Ovary (tissue), 7 donors: ENCODE measurements at regions not wholly inside any gene's neighbourhood (a gene's known extent, or its start where the extent isn't known, plus 50 kb on each side); places are given as distances from the start of the nearest gene placed in this dataset.

Experiments
- DNase-seq, 5 donors: peaks; one replicate each; pipeline ENCODE4 v3.0.0-alpha.2; 2019 to 2020
- H3K27ac ChIP-seq, 2 donors: fragments of 200-600 bp; one replicate each; pipeline versions ENCODE4 v1.5.1 to v1.8.0; 2019 to 2022
- H3K27me3 ChIP-seq: fragments of 200-600 bp; one replicate; pipeline ENCODE4 v1.8.0; 2022
- H3K36me3 ChIP-seq: fragments of 200-600 bp; sonication (generic); one replicate; pipeline ENCODE4 v1.5.1; 2019
- H3K4me1 ChIP-seq: one replicate; pipeline ENCODE4 v1.8.1; 2013; ENCODE audit warnings: mild to moderate bottlenecking, moderate library complexity; ENCODE audit not compliant: insufficient read depth
- H3K4me3 ChIP-seq: fragments of 200-600 bp; sonication (generic); one replicate; pipeline ENCODE4 v1.5.1; 2017
- H3K9me3 ChIP-seq, 2 donors: fragments of 200-600 bp in 1 of 2; sonication (generic) in 1 of 2; one replicate each; pipeline versions ENCODE4 v1.5.1 to v1.8.1; 2013 to 2019; ENCODE audit warnings: mild to moderate bottlenecking in 1 of 2, moderate library complexity in 1 of 2
- EP300 ChIP-seq: sonication (generic); formaldehyde crosslinking; IDR thresholded peaks from one replicate; pipeline ENCODE4 v1.6.1; 2017; ENCODE audit warnings: antibody characterized with exemption
- POLR2A ChIP-seq: fragments of 450-650 bp; IDR thresholded peaks from one replicate; pipeline ENCODE4 v1.6.1; 2017; ENCODE audit warnings: antibody characterized with exemption, mild to moderate bottlenecking, moderate library complexity
- WGBS, 3 donors: extraction: QIAGEN DNeasy Blood & Tissue Kit in 1 of 3; methylation state at CpG; one replicate each; pipeline versions ENCODE4 v1.1.5 to v1.1.7; 2013 to 2017; 5-methylcytosine and 5-hydroxymethylcytosine counted together
- intact Hi-C, 4 donors: fragments of 100-400 bp; cut with DNase I; formaldehyde crosslinking; loops; one replicate each; pipeline versions ENCODE4 v1.11.0 to v1.15.1; 2022 to 2023
- TF ChIP-seq, protein P1 (sequence below), 3 donors: fragments of 450-650 bp in 2 of 3; fragments of 200-600 bp in 1 of 3; IDR thresholded peaks; one replicate each; pipeline versions ENCODE4 v1.5.1 to v1.8.0; 2016 to 2022; ENCODE audit warnings: antibody characterized with exemption in 3 of 3, mild to moderate bottlenecking in 1 of 3
- donor health status: DM: no; HTN: no; CAD: no; lungs with moderate emphysema.
- donor health status: DM: no; HTN: no; CAD: no.
- donor health status: Bipolar disorder and iron deficiency.
- donor health status: DM: no; HTN: no; CAD: no.
- donor health status: DM: yes; HTN: yes; CAD: no.

DNA sequence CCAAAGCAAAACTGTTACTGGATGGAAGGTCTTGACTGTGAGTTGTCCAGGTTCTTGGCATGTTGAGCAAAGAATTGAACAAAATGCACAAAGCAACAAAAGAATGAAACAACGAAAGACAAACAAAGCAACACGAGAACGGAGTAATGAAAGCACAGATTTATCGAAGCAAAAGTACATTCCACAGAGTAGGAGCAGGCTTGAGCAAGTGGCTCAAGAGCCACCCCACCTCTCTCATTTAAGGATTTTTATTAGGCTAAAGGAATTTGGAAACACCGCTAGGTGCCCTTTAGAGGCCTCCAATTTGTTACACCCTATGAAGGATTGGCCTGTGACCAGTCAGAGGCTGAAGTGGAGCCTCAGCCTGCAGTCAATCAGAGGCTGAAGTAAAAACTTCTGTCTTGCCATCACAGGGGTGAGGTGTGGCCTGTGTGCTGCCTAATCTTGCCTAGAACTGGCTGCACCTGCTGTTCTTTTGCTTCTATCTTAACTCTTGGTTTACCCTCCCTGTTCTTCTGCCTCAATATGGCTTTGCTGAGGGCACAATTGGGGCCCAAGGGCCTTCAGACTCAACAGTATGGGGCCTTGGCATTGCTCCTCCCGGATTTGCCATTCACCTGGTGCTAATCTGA, 59.4 kb upstream of the FTH1 start:
- Histone ChIP-seq H3K9me3 (no peaks in the 10 kb centered on the region), H3K4me1 (no peaks in the 10 kb centered on the region), H3K27me3 (no peaks in the 10 kb centered on the region), H3K4me3 (no peak overlapping the region), H3K27ac (no peak overlapping the region), H3K36me3 (no peaks in the 10 kb centered on the region)
- 95 to 97% (median 95%) methylated on average over 6 of the region's 6 CpGs for WGBS, 3 donors
- DNase-seq = no peak
- intact Hi-C loops = no loop called here
- TF ChIP-seq POLR2A (no peak), EP300 (no peak)
- TF ChIP-seq, protein P1, sequence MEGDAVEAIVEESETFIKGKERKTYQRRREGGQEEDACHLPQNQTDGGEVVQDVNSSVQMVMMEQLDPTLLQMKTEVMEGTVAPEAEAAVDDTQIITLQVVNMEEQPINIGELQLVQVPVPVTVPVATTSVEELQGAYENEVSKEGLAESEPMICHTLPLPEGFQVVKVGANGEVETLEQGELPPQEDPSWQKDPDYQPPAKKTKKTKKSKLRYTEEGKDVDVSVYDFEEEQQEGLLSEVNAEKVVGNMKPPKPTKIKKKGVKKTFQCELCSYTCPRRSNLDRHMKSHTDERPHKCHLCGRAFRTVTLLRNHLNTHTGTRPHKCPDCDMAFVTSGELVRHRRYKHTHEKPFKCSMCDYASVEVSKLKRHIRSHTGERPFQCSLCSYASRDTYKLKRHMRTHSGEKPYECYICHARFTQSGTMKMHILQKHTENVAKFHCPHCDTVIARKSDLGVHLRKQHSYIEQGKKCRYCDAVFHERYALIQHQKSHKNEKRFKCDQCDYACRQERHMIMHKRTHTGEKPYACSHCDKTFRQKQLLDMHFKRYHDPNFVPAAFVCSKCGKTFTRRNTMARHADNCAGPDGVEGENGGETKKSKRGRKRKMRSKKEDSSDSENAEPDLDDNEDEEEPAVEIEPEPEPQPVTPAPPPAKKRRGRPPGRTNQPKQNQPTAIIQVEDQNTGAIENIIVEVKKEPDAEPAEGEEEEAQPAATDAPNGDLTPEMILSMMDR (IDR thresholded peaks at IDR 0.05) = no peak

DNA sequence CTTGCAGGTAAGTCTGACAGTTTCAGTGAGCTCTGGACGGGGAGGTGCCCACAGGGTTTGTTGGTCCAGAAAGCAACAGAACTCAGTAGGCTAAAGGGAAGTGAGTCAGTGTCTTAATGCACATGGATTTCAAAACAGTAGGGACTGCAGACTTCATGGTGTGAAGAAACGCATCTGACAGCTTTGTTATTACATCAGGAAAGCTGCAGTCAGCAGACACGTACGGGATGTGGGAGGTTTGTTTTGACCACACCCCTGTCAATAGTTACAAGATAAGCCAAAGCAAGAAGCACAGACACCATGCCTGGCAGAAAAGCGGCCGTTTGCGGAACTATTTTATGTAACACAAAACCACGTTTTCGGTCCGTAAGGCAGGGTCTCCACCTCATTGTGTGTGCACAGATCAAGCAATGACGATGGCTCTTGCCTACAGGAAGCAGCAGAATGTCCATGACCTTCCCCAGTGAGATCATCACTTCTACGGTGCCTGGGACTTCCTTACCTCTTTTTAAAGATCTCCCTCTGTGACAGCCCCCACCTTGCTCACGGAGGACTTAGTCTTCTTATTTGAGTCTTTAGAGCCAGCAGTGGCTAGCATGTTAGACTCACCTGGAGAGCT, 58.2 kb upstream of the FTH1 start:
- TF ChIP-seq, protein P1 (IDR thresholded peaks at IDR 0.05) = no peak
- TF ChIP-seq POLR2A = no peak
- peak; percentile 52 for TF ChIP-seq EP300
- 11 to 32% (median 16%) methylated on average over 13 of the region's 13 CpGs for WGBS, 3 donors
- Histone ChIP-seq H3K36me3 (no peaks in the 10 kb centered on the region), H3K4me3 (no peak overlapping the region), H3K27me3 (no peaks in the 10 kb centered on the region), H3K4me1 (no peaks in the 10 kb centered on the region), H3K9me3 (no peaks in the 10 kb centered on the region), H3K27ac (no peak overlapping the region)
- peak in 4 of 5 donors; percentile 27 to 65 (median 28) for DNase-seq
- intact Hi-C loops = no loop called here

DNA sequence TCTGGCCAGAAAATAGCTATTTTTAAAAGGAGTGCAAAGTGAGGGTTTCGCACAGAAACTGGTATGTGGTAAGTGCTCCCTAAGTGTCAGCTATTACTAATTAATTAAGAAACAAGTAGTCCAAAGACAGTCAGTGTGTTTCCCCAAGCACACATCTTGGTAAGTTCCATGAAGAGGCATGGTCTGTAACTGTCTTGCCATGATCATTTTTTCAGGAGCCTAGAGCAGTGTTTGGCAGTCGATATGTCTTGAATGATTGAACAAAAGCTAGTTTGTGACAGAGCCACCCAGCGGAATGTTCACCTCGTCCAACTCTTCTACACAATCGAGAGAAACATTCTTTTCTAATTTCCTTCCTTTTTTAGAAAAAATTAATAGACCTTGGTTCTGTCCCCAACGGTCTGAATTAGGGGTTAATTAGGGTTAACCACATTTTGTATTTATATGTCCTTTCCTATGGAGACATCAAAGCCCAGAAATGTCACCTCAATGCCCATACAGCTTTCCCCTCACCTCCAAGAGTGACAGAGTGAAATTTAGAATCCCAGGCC, 57.6 kb upstream of the FTH1 start:
- H3K9me3 ChIP-seq = no peaks in the 10 kb centered on the region
- no peak for DNase-seq
- H3K27ac ChIP-seq = no peak overlapping the region
- no peaks in the 10 kb centered on the region for H3K36me3 ChIP-seq
- intact Hi-C loops = no loop called here
- H3K4me1 ChIP-seq = no peaks in the 10 kb centered on the region
- TF ChIP-seq, protein P1 (IDR thresholded peaks at IDR 0.05) = no peak
- TF ChIP-seq EP300 = no peak
- TF ChIP-seq POLR2A = no peak
- 64 to 72% (median 69%) methylated on average over 6 of the region's 6 CpGs for WGBS, 3 donors
- H3K27me3 ChIP-seq = no peaks in the 10 kb centered on the region
- no peak overlapping the region for H3K4me3 ChIP-seq

DNA sequence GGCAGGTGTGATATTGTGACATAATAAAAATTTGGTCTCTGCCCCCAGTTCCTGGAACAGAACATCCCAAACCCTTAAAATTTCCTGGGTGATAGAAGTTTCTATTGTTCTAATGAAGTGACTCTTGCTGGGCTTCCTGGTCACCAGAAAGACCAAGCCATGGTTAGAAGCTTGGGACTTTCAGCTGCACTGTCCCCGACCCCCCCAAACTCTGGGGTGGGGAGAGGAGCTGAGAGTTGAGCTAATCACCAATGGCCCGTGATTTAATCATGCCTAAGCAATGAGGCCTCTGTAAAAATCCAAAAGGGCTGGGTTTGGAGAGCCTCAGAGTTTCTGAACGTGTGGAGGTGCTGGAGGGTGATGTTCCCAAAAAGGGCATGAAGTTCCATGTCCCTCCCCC, 54.8 kb upstream of the FTH1 start:
- H3K27ac ChIP-seq = no peak overlapping the region
- no peaks in the 10 kb centered on the region for H3K4me1 ChIP-seq
- no peaks in the 10 kb centered on the region for H3K9me3 ChIP-seq
- intact Hi-C loops = no loop called here
- no peaks in the 10 kb centered on the region for H3K36me3 ChIP-seq
- no peak for DNase-seq
- WGBS, 3 donors = 46 to 72% (median 69%) methylated on average over 3 of the region's 3 CpGs
- TF ChIP-seq POLR2A = no peak
- TF ChIP-seq, protein P1 (IDR thresholded peaks at IDR 0.05) = no peak
- no peak for TF ChIP-seq EP300
- H3K27me3 ChIP-seq = no peaks in the 10 kb centered on the region
- no peak overlapping the region for H3K4me3 ChIP-seq
